NCI-H2196 (cell line): ENCODE measurements at regions not wholly inside any gene's neighbourhood (a gene's known extent, or its start where the extent isn't known, plus 50 kb on each side); places are given as distances from the start of the nearest gene placed in this dataset.

Experiments used
- DNase-seq: peaks from one replicate; lab custom pipeline; 2025; ENCODE audit not compliant: unreplicated experiment; lab: John Stamatoyannopoulos, UW

DNA sequence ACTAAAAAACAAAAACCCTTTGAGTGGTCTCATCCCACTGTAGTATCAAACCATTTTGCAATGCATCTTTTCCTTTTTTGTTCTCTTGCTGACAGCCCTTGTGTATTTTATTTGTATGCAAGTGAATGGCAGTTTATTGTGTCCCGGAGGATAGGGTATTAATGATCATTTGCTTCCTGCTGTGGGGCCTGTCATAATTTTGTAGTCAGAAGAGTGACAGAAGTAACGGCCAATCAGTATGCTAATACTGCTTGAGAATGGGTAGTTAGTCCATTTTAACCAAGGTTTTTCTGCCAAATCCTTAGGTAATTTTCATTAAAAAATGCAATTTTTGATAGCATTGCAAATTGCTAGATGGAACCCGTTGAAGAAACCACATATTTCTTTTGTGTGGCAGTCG is 75.5 kb upstream of the PLSCR5 start:
- no peak for DNase-seq

- no peak for DNase-seq
Measured at GRCh38 chr3:146679995-146680394, 74.8 kb upstream of the PLSCR5 start.

DNA sequence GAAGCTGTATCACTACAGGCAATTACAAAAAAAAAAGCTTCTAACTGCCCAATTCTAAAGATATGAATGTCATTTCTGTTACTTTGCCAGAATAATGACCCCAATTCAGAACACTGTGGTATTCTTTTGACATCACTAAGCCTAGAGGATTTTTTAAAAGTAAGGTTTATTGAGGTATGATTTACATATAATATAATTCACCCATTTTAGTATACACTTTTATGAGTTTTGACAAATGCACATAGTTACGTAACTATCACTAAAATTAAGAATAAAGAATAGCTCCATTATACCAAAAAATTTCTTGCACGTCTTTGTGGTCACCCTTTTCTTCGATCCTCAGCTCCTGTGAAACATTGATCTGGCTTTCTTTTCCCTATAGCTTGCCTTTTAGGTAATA is 74.0 kb upstream of the PLSCR5 start:
- no peak for DNase-seq

DNA sequence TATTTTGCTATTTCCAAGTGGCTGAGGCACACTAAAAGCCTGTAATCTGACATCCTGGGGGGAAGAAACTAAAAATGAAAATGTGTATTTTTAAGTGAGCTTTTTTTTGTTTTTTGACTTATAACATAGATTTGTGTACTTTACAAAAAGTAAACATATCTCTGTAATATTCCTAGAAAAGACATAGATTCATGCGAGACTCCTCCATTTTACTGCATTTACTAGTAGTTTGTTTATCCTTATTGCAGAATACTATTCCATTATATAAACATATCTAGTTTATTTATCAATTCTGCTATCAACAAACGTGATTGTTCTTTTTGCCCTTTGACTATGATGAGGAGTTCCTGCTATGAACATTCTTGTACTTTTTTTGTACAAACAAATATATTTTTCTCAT is 67.8 kb upstream of the PLSCR5 start:
- DNase-seq, result no peak

- DNase-seq, result no peak
Measured at GRCh38 chr3:146664403-146664802, 59.3 kb upstream of the PLSCR5 start.

DNA sequence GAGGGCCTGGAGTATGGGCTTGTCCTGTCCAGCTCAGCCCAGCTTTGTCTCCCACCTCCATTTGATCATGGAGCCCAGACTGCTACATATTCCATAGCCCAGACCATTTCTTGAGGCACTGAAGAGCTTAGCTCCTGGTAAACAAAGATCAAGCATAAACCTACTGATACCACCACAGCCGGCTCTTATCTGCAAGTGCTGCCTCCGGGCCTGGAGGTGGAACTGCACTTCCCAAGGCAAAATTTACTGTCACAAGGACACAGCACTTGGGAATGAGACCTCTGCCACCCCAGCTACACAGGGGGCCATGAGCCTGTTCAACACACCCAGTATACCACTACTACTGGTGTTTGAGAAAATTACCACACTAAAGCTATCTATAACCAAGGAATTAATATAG is 53.7 kb upstream of the PLSCR5 start:
- DNase-seq, result no peak

DNA sequence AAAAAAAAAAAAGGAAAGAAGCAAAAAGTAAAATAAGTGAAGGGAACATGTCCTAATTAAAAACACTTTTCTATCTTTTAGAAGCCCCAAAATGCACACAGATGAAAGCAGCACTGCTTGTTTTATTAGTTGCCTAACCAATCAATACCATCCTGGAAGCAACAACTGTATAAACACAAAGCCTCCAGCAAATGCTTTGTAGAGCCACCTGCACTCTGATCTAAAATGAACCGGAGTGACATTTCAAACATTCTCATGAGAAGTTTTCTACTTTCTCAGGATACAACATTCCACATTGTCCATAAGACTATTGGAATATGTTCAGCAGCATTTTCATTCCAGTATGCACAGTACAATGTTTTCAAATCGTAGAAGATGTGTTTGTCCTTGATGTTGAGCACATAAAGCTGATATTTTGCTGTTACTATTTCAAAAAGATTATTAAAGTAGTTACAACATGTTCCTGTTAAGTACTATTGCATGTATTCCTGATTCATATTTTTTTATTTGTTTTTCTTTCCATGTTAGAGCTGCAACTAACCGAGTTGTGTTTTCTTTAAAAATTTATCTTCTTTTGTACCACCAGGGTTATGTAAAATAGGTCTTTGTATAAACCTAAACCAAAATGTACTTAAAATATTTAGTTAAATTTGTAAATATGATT is 50.3 kb upstream of the PLSCR5 start:
- DNase-seq, result no peak
